Astrocyte of the spinal cord (primary cell): ENCODE measurements at regions not wholly inside any gene's neighbourhood (a gene's known extent, or its start where the extent isn't known, plus 50 kb on each side); places are given as distances from the start of the nearest gene placed in this dataset.

Experiments used
- DNase-seq: peaks from one replicate; pipeline ENCODE4 v3.0.0; 2011; ENCODE audit warnings: low read depth, low spot score
- H3K4me3 ChIP-seq: 2 replicates; pipeline ENCODE4 v1.5.1; 2011; ENCODE audit warnings: low read depth, mild to moderate bottlenecking, low read length, moderate library complexity
- in situ Hi-C: cut with HindIII; loops from 2 replicates; pipeline ENCODE4 v1.10.0; 2017; ENCODE audit warnings: low sequenced_read_pairs
- TF ChIP-seq, protein P1 (sequence below): IDR thresholded peaks from 2 replicates; pipeline ENCODE4 v1.5.1; 2012; ENCODE audit warnings: low read depth, mild to moderate bottlenecking, low read length, inconsistent platforms

DNA sequence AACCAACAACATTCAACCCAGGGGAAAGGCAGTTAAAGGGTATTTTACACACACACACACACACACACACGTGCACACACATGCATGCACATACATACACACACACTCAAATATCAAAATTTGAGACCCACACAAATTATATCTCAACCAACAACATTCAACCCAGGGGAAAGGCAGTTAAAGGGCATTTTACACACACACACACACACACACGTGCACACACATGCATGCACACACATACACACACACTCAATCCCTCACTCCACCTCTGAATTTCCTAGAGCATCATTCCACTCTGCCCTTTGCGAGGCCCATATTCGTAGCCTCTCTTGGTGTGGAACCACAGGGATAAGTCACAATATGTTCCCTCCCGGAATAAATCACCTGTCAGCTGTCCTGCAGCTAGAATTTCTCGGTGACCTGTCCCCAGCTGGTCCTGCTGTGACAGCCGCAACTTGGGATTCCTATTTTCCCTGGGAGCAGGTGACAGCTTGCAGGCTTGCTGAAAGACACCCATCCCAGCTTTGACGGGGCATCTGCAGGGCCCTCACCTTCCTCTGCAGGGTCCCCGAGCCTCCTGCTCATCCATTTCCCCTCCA is 122.7 kb downstream of the PSMG1 start:
- in situ Hi-C loops, result no loop called here
- TF ChIP-seq, protein P1, sequence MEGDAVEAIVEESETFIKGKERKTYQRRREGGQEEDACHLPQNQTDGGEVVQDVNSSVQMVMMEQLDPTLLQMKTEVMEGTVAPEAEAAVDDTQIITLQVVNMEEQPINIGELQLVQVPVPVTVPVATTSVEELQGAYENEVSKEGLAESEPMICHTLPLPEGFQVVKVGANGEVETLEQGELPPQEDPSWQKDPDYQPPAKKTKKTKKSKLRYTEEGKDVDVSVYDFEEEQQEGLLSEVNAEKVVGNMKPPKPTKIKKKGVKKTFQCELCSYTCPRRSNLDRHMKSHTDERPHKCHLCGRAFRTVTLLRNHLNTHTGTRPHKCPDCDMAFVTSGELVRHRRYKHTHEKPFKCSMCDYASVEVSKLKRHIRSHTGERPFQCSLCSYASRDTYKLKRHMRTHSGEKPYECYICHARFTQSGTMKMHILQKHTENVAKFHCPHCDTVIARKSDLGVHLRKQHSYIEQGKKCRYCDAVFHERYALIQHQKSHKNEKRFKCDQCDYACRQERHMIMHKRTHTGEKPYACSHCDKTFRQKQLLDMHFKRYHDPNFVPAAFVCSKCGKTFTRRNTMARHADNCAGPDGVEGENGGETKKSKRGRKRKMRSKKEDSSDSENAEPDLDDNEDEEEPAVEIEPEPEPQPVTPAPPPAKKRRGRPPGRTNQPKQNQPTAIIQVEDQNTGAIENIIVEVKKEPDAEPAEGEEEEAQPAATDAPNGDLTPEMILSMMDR, result no peak
- H3K4me3 ChIP-seq, result no peak overlapping the region
- no peak for DNase-seq

DNA sequence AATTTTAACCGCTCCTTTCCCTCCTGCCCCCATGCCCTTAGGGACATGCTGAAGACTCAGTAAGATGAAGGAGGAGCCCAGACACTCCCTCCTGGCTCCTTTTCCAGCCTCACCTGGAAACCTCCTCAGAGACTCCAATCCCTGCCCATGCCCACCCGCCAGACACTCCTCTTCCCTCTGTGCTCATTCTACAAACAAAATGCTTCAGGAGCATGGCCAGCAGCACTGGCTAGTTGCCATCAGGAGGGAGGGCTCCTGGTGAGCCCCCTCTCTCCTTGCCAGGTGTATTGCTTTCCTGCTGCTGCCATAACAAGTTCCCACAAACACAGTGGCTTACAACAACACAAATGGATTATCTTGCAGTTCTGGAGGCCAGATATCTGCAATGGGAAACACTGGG is 126.1 kb downstream of the PSMG1 start:
- TF ChIP-seq, protein P1, result no peak
- in situ Hi-C loops, result no loop called here
- no peak overlapping the region for H3K4me3 ChIP-seq
- no peak for DNase-seq

DNA sequence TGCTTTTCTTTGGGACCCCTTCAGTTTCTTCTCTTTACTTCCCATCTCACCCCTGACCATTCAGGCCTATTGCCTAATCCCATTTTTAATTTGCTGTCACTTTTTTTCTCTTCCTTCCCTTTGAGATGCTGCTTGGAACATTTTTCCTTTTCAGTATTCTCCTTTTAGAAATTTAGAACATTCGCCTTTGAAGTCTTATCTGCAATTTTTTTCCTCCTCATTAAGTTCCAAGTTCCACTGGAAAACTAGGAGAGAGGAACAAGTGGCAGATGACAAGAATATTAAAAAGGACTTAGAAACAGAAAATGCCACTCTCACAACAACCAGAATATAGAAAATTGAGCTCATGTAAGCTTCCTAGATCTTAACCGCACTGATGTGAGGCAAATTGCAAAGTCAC is 126.6 kb downstream of the PSMG1 start:
- in situ Hi-C loops, result no loop called here
- no peak for DNase-seq
- TF ChIP-seq, protein P1, result no peak
- H3K4me3 ChIP-seq, result no peak overlapping the region

DNA sequence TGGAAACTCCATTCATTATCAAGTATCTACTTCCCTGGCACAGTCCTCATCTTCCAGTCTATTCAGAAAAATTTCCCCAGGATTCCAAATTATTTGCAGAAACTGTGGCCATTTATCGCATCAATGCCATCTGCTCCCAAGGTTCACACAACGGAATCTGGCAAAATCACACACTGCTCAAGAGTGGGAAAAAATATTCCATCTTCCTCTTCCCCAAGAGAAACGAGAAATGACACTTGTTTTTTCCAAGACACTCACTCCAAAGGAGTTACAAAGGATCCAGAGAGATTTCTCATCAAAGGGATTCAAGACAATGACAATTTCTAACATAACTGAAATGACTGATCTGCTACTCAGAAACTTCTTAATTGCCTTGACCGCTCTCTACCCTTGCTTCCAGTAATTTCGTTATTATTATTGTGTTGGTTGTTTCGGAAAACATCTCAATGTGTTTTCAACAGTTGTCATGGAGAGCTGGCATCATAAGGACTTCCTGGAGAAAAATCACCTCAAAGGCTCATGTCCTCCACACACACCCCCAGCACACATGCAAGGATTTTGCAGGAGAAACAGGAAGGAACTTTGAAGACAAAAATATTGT is 128.0 kb downstream of the PSMG1 start:
- in situ Hi-C loops, result no loop called here
- no peak for DNase-seq
- TF ChIP-seq, protein P1, result no peak
- H3K4me3 ChIP-seq, result no peak overlapping the region

DNA sequence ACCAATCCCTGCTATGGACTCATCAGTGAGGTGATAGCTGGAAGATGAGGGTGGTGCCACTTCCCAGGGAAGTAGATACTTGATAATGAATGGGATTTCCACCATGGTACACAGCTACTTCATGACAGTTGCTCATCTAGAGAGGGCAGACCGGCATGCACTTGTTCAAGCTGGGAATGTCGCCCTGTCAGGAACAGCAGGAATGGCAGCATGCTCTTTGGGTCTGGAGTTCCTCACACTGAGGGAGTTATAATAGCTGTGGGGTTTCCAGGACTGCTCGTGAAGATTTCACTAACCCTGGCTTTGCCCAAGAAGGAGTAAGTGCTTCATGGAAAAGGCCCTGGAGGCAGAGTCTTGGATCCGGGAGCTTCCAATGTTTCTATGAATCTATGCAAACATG is 129.2 kb downstream of the PSMG1 start:
- TF ChIP-seq, protein P1, result no peak
- DNase-seq, result no peak
- in situ Hi-C loops, result no loop called here
- no peak overlapping the region for H3K4me3 ChIP-seq

DNA sequence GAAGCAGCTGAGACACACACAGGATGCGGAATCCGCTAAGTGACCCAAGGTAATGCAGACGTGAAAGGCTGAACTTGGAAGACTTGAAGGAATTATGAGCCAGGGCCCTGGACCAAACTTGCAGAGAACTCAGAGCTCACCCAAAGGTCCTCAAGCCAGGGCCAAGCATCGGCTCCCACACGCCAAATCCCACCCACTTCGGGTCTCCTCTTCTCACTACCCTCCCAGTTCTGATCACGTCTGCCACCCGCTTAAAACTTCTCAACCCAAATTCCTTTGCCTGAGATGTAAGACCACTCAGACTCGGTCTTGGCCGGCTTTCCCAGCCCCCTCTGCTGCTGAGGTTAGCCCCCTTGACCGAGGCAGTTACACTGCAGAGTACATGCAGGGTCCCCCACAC is 130.1 kb downstream of the PSMG1 start:
- DNase-seq, result no peak
- H3K4me3 ChIP-seq, result no peak overlapping the region
- TF ChIP-seq, protein P1, result no peak
- in situ Hi-C loops, result no loop called here
